OCI-LY7 (cell line): ENCODE measurements at regions not wholly inside any gene's neighbourhood (a gene's known extent, or its start where the extent isn't known, plus 50 kb on each side); places are given as distances from the start of the nearest gene placed in this dataset.

Source experiments
- EZH2phosphoT487 ChIP-seq: fragments of 200-600 bp; sonication (generic); IDR thresholded peaks from 2 replicates; pipeline ENCODE4 v1.6.1; 2018; ENCODE audit warnings: low read depth, borderline replicate concordance, mild to moderate bottlenecking, mixed run types, antibody characterized with exemption, low read length, moderate library complexity, mixed read lengths
- TF ChIP-seq, protein P1 (sequence below): fragments of 200-600 bp; sonication (generic); conservative IDR thresholded peaks from 2 replicates; pipeline ENCODE4 v1.5.1; 2014; ENCODE audit warnings: mild to moderate bottlenecking, antibody characterized with exemption, low read length, moderate library complexity, mixed read lengths

- TF ChIP-seq, protein P1, sequence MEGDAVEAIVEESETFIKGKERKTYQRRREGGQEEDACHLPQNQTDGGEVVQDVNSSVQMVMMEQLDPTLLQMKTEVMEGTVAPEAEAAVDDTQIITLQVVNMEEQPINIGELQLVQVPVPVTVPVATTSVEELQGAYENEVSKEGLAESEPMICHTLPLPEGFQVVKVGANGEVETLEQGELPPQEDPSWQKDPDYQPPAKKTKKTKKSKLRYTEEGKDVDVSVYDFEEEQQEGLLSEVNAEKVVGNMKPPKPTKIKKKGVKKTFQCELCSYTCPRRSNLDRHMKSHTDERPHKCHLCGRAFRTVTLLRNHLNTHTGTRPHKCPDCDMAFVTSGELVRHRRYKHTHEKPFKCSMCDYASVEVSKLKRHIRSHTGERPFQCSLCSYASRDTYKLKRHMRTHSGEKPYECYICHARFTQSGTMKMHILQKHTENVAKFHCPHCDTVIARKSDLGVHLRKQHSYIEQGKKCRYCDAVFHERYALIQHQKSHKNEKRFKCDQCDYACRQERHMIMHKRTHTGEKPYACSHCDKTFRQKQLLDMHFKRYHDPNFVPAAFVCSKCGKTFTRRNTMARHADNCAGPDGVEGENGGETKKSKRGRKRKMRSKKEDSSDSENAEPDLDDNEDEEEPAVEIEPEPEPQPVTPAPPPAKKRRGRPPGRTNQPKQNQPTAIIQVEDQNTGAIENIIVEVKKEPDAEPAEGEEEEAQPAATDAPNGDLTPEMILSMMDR: no peak
- no peak for TF ChIP-seq EZH2phosphoT487
These were observed 92.3 kb upstream of the ALKAL2 start for GRCh38 chr2:380221-380620.
